HL-60 (cell line): ENCODE measurements at regions not wholly inside any gene's neighbourhood (a gene's known extent, or its start where the extent isn't known, plus 50 kb on each side); places are given as distances from the start of the nearest gene placed in this dataset.

ENCODE experiments used
- POLR2AphosphoS5 ChIP-seq: IDR thresholded peaks from 2 replicates; pipeline ENCODE4 v1.6.1; 2012; ENCODE audit warnings: low read depth
- TF ChIP-seq, protein P1 (sequence below): IDR thresholded peaks from one replicate; pipeline ENCODE4 v1.5.1; 2011; ENCODE audit warnings: low read length, control low read depth, inconsistent platforms; ENCODE audit not compliant: insufficient read depth

DNA sequence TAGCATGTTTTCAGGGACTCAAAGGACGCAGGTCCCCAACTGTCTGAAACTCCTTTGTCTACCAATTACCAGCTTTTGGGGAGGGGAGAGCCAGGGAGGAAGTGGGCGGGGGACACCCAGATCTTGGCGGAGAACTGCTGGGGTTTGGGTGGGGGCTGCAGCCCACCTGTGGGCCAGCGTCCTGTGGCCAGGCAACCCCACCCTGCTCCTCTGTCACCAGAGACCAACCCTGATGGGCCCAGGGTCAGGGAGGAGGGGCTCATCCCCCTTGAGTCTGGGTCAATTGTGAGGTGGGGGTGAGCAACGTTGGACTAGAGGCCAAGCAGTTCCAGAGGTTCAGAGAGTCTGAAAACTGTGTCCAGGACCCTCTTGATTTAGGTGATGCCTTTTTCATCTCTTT is 96.1 kb upstream of the TARDBP start:
- TF ChIP-seq, protein P1, sequence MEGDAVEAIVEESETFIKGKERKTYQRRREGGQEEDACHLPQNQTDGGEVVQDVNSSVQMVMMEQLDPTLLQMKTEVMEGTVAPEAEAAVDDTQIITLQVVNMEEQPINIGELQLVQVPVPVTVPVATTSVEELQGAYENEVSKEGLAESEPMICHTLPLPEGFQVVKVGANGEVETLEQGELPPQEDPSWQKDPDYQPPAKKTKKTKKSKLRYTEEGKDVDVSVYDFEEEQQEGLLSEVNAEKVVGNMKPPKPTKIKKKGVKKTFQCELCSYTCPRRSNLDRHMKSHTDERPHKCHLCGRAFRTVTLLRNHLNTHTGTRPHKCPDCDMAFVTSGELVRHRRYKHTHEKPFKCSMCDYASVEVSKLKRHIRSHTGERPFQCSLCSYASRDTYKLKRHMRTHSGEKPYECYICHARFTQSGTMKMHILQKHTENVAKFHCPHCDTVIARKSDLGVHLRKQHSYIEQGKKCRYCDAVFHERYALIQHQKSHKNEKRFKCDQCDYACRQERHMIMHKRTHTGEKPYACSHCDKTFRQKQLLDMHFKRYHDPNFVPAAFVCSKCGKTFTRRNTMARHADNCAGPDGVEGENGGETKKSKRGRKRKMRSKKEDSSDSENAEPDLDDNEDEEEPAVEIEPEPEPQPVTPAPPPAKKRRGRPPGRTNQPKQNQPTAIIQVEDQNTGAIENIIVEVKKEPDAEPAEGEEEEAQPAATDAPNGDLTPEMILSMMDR: no peak
- TF ChIP-seq POLR2AphosphoS5: no peak
